Right atrium auricular region (tissue), 2 donors: ENCODE measurements at regions not wholly inside any gene's neighbourhood (a gene's known extent, or its start where the extent isn't known, plus 50 kb on each side); places are given as distances from the start of the nearest gene placed in this dataset.

Source experiments
- DNase-seq: peaks from one replicate; pipeline ENCODE4 v3.0.0-alpha.2; 2019; ENCODE audit warnings: low spot score
- H3K27ac ChIP-seq, 2 donors: fragments of 200-600 bp; sonication (generic); 1 replicate in 1 of 2; 2 replicates in 1 of 2; pipeline ENCODE4 v1.5.1; 2016 to 2019
- H3K27me3 ChIP-seq, 2 donors: fragments of 200-600 bp; sonication (generic); one replicate each; pipeline versions ENCODE4 v1.5.1 to v1.6.0; 2017 to 2019
- H3K36me3 ChIP-seq: fragments of 200-600 bp; sonication (generic); one replicate; pipeline ENCODE4 v1.5.1; 2016
- H3K4me1 ChIP-seq, 2 donors: fragments of 200-600 bp; sonication (generic); one replicate each; pipeline versions ENCODE4 v1.5.1 to v1.6.0; 2017 to 2019
- H3K4me3 ChIP-seq, 2 donors: fragments of 200-600 bp; sonication (generic); 1 replicate in 1 of 2; 2 replicates in 1 of 2; pipeline ENCODE4 v1.5.1; 2017 to 2019; ENCODE audit warnings: mild to moderate bottlenecking in 1 of 2, moderate library complexity in 1 of 2
- H3K9me3 ChIP-seq, 2 donors: fragments of 200-600 bp; sonication (generic); one replicate each; pipeline ENCODE4 v1.5.1; 2019
- TF ChIP-seq, protein P1 (sequence below), 2 donors: fragments of 200-600 bp; sonication (generic); IDR thresholded peaks; one replicate each; pipeline ENCODE4 v1.5.1; 2019; ENCODE audit warnings: antibody characterized with exemption in 2 of 2

DNA sequence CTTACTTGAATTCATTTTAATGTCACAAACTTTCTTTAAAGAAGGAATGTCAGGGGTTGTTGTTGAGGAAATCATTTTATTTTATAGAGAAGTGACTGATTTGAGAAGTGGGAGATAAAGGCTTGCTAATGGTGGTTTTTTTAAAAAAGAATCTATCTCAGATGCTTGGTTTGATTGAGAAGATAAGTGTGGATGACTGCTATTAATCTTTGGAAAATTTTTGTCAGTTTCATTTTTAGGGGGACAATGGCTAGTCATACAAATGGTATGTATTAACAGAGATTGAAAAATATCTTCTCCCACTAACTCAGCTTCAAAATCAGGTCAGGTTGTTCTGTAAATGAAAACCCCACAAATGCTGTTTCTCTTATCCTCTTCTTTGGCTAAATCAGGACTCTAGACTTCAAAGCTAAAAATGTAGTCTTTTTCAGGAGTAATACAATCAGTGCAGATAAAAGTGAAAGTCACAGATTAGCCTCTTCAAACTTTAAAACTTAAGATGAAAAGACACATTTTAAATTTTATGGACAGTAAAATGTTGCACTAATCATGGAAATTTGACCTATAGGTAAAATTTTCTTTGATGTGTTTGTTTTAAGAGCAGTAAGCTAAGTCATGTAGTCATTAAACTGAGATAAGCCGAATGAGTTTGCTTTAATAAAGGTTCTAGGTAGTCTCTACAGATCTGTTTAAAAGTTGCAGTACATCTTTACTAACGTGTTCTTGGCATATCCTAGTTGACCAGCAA is 674.2 kb upstream of the VRK2 start:
- H3K4me1 ChIP-seq: no peaks in the 10 kb centered on the region
- H3K36me3 ChIP-seq: no peaks in the 10 kb centered on the region
- no peaks in the 10 kb centered on the region for H3K27me3 ChIP-seq
- DNase-seq: no peak
- no peak overlapping the region for H3K4me3 ChIP-seq
- no peaks in the 10 kb centered on the region for H3K9me3 ChIP-seq
- TF ChIP-seq, protein P1, sequence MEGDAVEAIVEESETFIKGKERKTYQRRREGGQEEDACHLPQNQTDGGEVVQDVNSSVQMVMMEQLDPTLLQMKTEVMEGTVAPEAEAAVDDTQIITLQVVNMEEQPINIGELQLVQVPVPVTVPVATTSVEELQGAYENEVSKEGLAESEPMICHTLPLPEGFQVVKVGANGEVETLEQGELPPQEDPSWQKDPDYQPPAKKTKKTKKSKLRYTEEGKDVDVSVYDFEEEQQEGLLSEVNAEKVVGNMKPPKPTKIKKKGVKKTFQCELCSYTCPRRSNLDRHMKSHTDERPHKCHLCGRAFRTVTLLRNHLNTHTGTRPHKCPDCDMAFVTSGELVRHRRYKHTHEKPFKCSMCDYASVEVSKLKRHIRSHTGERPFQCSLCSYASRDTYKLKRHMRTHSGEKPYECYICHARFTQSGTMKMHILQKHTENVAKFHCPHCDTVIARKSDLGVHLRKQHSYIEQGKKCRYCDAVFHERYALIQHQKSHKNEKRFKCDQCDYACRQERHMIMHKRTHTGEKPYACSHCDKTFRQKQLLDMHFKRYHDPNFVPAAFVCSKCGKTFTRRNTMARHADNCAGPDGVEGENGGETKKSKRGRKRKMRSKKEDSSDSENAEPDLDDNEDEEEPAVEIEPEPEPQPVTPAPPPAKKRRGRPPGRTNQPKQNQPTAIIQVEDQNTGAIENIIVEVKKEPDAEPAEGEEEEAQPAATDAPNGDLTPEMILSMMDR (IDR thresholded peaks at IDR 0.05): no peak
- H3K27ac ChIP-seq: no peak overlapping the region

DNA sequence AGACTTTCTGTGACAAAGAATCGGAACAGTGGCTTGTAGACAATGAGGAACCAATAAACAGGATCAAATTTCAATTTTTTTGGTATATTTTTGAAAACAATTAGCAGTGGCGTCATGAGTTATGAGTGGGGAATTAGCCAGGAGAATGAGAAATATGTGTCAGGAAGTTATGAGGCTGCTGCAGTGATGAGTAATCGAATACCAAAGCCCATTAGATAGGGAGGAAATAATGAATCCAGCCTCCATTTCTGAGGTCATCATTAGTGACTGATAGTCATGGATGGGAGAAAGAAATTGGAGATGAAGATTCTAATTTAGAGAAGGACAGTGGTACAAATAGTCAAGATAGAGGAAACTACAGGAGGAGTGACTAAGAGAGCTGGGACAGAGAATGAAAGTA is 673.1 kb upstream of the VRK2 start:
- H3K36me3 ChIP-seq: no peaks in the 10 kb centered on the region
- H3K27me3 ChIP-seq: no peaks in the 10 kb centered on the region
- no peak for DNase-seq
- H3K4me3 ChIP-seq: no peak overlapping the region
- TF ChIP-seq, protein P1 (IDR thresholded peaks at IDR 0.05): no peak
- no peaks in the 10 kb centered on the region for H3K4me1 ChIP-seq
- no peaks in the 10 kb centered on the region for H3K9me3 ChIP-seq
- no peak overlapping the region for H3K27ac ChIP-seq

DNA sequence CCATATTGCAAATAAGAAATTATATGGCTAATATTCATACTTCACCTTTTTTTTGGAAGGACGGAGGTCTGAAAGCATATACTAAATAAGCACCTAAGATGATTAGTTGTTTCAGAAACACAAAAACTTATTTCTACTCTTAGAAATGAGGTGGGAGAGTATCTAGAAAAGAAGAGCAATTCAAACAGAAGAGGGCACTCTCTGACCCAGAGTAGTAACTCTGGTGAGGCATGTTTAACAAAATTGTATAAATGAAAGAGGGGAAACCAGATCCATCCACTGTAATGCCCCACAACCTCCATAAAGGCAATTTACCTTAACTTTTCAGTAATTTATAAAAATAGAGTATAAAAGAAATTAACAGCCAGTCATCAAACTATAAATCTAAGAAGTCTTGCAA is 669.6 kb upstream of the VRK2 start:
- Histone ChIP-seq H3K4me1 (no peaks in the 10 kb centered on the region), H3K27ac (no peak overlapping the region), H3K36me3 (no peaks in the 10 kb centered on the region), H3K9me3 (no peaks in the 10 kb centered on the region), H3K4me3 (no peak overlapping the region), H3K27me3 (no peaks in the 10 kb centered on the region)
- no peak for DNase-seq
- TF ChIP-seq, protein P1 (IDR thresholded peaks at IDR 0.05): no peak

- TF ChIP-seq, protein P1 (IDR thresholded peaks at IDR 0.05): no peak
- Histone ChIP-seq H3K4me1 (no peaks in the 10 kb centered on the region), H3K36me3 (no peaks in the 10 kb centered on the region), H3K9me3 (peaks cover 0 to 16% of the 10 kb centered on the region in 2 donors), H3K27ac (no peak overlapping the region), H3K27me3 (no peaks in the 10 kb centered on the region), H3K4me3 (no peak overlapping the region)
- DNase-seq: no peak
These were observed 660.3 kb upstream of the VRK2 start for GRCh38 chr2:57386305-57386704.

DNA sequence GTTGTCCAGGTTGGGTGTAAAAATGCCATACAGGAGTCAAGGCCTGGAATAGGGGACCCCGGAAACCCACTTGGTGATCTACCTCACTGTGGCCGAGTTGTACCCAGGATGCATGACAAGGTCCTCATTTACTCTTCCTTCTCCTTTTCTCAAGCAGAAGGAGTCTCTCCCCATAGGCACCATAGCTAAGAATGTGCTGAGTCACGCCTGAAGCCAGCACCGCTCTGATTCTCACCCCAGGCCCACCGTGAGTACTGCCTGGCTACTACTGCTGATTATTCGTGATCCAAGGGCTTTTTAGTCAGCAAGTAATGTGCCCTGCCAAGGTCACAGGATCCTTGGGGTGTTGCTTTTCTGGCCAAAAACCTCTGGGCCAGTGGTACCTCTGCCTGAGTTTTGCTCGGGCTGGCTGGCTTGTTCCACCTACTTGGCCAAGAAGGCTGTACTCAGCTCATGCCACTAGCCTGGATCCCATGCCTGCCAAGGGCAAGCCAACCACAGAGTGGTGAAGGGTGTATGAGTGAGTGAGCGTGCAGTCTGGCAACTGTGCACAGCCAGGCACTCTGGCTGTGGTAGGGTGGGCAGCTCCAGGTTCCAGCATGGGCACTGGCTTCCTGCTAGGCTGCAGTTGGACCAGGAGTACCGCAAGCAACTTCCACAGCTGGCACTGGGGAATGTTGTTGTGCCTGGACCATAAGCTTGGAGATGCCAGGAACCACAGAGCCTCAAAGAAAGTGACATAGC is 650.1 kb upstream of the VRK2 start:
- no peak overlapping the region for H3K27ac ChIP-seq
- no peaks in the 10 kb centered on the region for H3K27me3 ChIP-seq
- no peak for DNase-seq
- no peaks in the 10 kb centered on the region for H3K36me3 ChIP-seq
- TF ChIP-seq, protein P1 (IDR thresholded peaks at IDR 0.05): no peak
- no peaks in the 10 kb centered on the region for H3K9me3 ChIP-seq
- H3K4me1 ChIP-seq: no peaks in the 10 kb centered on the region
- no peak overlapping the region for H3K4me3 ChIP-seq
